IMR-90 (cell line): ENCODE measurements at regions not wholly inside any gene's neighbourhood (a gene's known extent, or its start where the extent isn't known, plus 50 kb on each side); places are given as distances from the start of the nearest gene placed in this dataset.

Source experiments
- ATAC-seq: fragments of 200-7000 bp; cut with Tn5 transposase; 2 replicates; pipeline ENCODE4 v1.9.1; 2020; ENCODE audit warnings: low read depth, mild to moderate bottlenecking, moderate library complexity
- BruUV-seq: library from RNA; stranded (reverse); fragments of 400-500 nt; replicated peaks from 2 replicates; lab custom pipeline; 2021; lab: Mats Ljungman, UMichigan
- CTCF ChIA-PET: fragments of 300-600 bp; formaldehyde crosslinking; extraction: SDS; loops from one replicate; lab custom pipeline; 2021; ENCODE audit warnings: antibody characterized with exemption; lab: Yijun Ruan, JAX
- POLR2A ChIA-PET: fragments of 300-600 bp; sonication (Branson Sonifier 250); formaldehyde crosslinking; loops from one replicate; lab custom pipeline; 2022; ENCODE audit warnings: antibody characterized with exemption; ENCODE audit not compliant: unreplicated experiment; lab: Charles Lee
- DNase-seq: peaks from one replicate; pipeline ENCODE4 v3.0.0; 2013
- H2AFZ ChIP-seq: replicated peaks from 2 replicates; pipeline ENCODE3; 2013; ENCODE audit warnings: low read length, mild to moderate bottlenecking; ENCODE audit not compliant: poor library complexity
- H2AK5ac ChIP-seq: 2 replicates; pipeline ENCODE4 v1.6.1; 2013; ENCODE audit warnings: low read depth, low read length, inconsistent platforms
- H2AK9ac ChIP-seq: replicated peaks from 2 replicates; pipeline ENCODE3; 2013; ENCODE audit warnings: mild to moderate bottlenecking, low read depth, low read length, moderate library complexity; ENCODE audit not compliant: poor library complexity
- H2BK120ac ChIP-seq: 2 replicates; pipeline ENCODE4 v1.6.1; 2013; ENCODE audit warnings: low read depth, low read length, inconsistent platforms
- H2BK15ac ChIP-seq: 3 replicates; pipeline ENCODE4 v1.6.1; 2013; ENCODE audit warnings: low read depth, low read length, inconsistent platforms
- H2BK20ac ChIP-seq: 2 replicates; pipeline ENCODE4 v1.6.1; 2013; ENCODE audit warnings: low read depth, mild to moderate bottlenecking, inconsistent platforms, low read length, moderate library complexity
- H2BK5ac ChIP-seq: 2 replicates; pipeline ENCODE4 v1.6.1; 2013; ENCODE audit warnings: mild to moderate bottlenecking, low read depth, low read length, inconsistent platforms; ENCODE audit not compliant: poor library complexity, severe bottlenecking
- H3K14ac ChIP-seq: replicated peaks from 2 replicates; pipeline ENCODE4 v1.6.1; 2013; ENCODE audit warnings: low read depth, low read length, inconsistent platforms
- H3K18ac ChIP-seq: 2 replicates; pipeline ENCODE4 v1.6.1; 2013; ENCODE audit warnings: low read depth, low read length, control low read depth
- H3K23ac ChIP-seq: 2 replicates; pipeline ENCODE4 v1.6.1; 2013; ENCODE audit warnings: low read depth, low read length, inconsistent platforms
- H3K27ac ChIP-seq: 2 replicates; pipeline ENCODE4 v1.5.1; 2013; ENCODE audit warnings: mild to moderate bottlenecking, control low read depth, low read length; ENCODE audit not compliant: insufficient read depth
- H3K27me3 ChIP-seq: 2 replicates; pipeline ENCODE4 v1.6.1; 2013; ENCODE audit warnings: low read length; ENCODE audit not compliant: control insufficient read depth, insufficient read depth
- H3K36me3 ChIP-seq: 2 replicates; pipeline ENCODE4 v1.6.1; 2013; ENCODE audit warnings: low read length, mixed read lengths; ENCODE audit not compliant: control insufficient read depth, insufficient read depth
- H3K4ac ChIP-seq: 2 replicates; pipeline ENCODE4 v1.6.1; 2013; ENCODE audit warnings: low read depth, low read length, inconsistent platforms
- H3K4me1 ChIP-seq: 2 replicates; pipeline ENCODE4 v1.6.1; 2013; ENCODE audit warnings: low read length, mixed read lengths; ENCODE audit not compliant: control insufficient read depth, insufficient read depth
- H3K4me2 ChIP-seq: 2 replicates; pipeline ENCODE4 v1.6.1; 2013; ENCODE audit warnings: low read depth, mild to moderate bottlenecking, control low read depth, low read length, moderate library complexity
- H3K4me3 ChIP-seq: 2 replicates; pipeline ENCODE4 v1.5.1; 2013; ENCODE audit warnings: low read depth, mild to moderate bottlenecking, control low read depth, low read length, moderate library complexity; ENCODE audit not compliant: insufficient read depth
- H3K56ac ChIP-seq: 2 replicates; pipeline ENCODE4 v1.6.1; 2013; ENCODE audit warnings: low read length, inconsistent platforms; ENCODE audit not compliant: insufficient read depth; ENCODE audit errors: extremely low read depth
- H3K79me1 ChIP-seq, 2 experiments: 2 replicates each; pipeline ENCODE4 v1.6.1; 2013; ENCODE audit warnings: low read length in 2 of 2, inconsistent platforms in 1 of 2, low read depth in 1 of 2
- H3K9ac ChIP-seq: 2 replicates; pipeline ENCODE4 v1.6.1; 2013; ENCODE audit warnings: low read depth, low read length, control low read depth
- H3K9me1 ChIP-seq: 2 replicates; pipeline ENCODE4 v1.6.1; 2013; ENCODE audit warnings: low read length, inconsistent platforms; ENCODE audit not compliant: insufficient read depth
- H3K9me3 ChIP-seq: 2 replicates; pipeline ENCODE4 v1.6.1; 2013; ENCODE audit warnings: low read length; ENCODE audit not compliant: control insufficient read depth, insufficient read depth
- H4K20me1 ChIP-seq: 2 replicates; pipeline ENCODE4 v1.6.1; 2013; ENCODE audit warnings: low read length, inconsistent platforms; ENCODE audit not compliant: insufficient read depth
- H4K5ac ChIP-seq: 2 replicates; pipeline ENCODE4 v1.6.1; 2013; ENCODE audit warnings: mild to moderate bottlenecking, low read depth, low read length, control low read depth
- H4K8ac ChIP-seq, 2 experiments: 2 replicates each; pipeline ENCODE4 v1.6.1; 2013; ENCODE audit warnings: low read depth in 2 of 2, low read length in 2 of 2, control low read depth in 1 of 2, inconsistent platforms in 1 of 2
- H4K91ac ChIP-seq: 2 replicates; pipeline ENCODE4 v1.6.1; 2013; ENCODE audit warnings: low read depth, low read length, inconsistent platforms; ENCODE audit not compliant: insufficient read depth
- FOS ChIP-seq: fragments of 150-350 bp; IDR thresholded peaks from 2 replicates; pipeline ENCODE4 v1.6.1; 2016; ENCODE audit warnings: low read depth, low read length
- RCOR1 ChIP-seq: IDR thresholded peaks from 2 replicates; pipeline ENCODE4 v1.6.1; 2012; ENCODE audit warnings: mild to moderate bottlenecking, low read length, improper control_type of control experiment; ENCODE audit not compliant: insufficient replicate concordance
- RFX5 ChIP-seq: IDR thresholded peaks from 2 replicates; pipeline ENCODE4 v1.8.0; 2012; ENCODE audit warnings: low read depth, mild to moderate bottlenecking, low read length, moderate library complexity
- WGBS, 2 experiments: methylation state at CpG; one replicate each; pipeline versions ENCODE4 v1.1.5 to v1.1.7; 2013; ENCODE audit warnings: missing lambda C conversion rate in 2 of 2; ENCODE audit not compliant: insufficient read length in 1 of 2; ENCODE audit errors: extremely low coverage in 2 of 2; 5-methylcytosine and 5-hydroxymethylcytosine counted together
- dilution Hi-C: fragments of 300-500 bp; cut with HindIII; formaldehyde crosslinking; loops from one replicate; pipeline ENCODE4 v1.14.3; 2018; ENCODE audit warnings: low sequenced_read_pairs; ENCODE audit not compliant: unreplicated experiment
- in situ Hi-C: fragments of 300-500 bp; cut with MboI; formaldehyde crosslinking; loops from 3 replicates; pipeline ENCODE4 v1.14.3; 2019; ENCODE audit warnings: low sequenced_read_pairs, inconsistent platforms, mixed read lengths
- intact Hi-C: fragments of 100-400 bp; cut with micrococcal nuclease; formaldehyde crosslinking; loops from 2 replicates; pipeline ENCODE4 v1.10.0; 2022

DNA sequence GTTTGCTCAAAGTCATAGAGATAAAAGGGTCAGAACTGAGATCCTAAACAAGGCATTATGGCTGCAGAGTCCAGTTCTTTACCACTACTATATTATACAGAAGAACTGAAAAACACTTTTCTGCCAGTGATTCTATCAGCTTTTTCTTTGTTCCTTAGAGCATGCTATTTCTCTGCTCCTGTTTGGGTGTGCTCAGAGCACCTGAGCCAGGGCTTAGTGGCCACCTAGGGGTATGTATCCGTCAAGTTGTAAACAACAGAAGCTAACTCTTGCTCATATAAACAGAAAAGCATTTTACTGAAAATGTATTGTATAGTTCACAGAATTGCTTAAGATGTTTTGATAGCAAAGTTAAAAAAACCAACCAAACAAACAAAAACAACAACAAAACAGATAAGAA, 470.8 kb downstream of the SLC16A7 start:
- H2AFZ ChIP-seq = no peak overlapping the region

More for the DNA sequence above, 470.8 kb downstream of the SLC16A7 start:
- Histone ChIP-seq H3K9me3 (no peaks in the 10 kb centered on the region), H4K91ac (no peak overlapping the region), H3K27me3 (no peaks in the 10 kb centered on the region), H2BK20ac (no peak overlapping the region), H3K4me3 (no peak overlapping the region), H3K23ac (no peak overlapping the region), H3K56ac (no peak overlapping the region), H3K14ac (no peak overlapping the region), H2BK5ac (no peak overlapping the region), H2BK120ac (no peak overlapping the region), H3K36me3 (no peaks in the 10 kb centered on the region), H2BK15ac (no peak overlapping the region), H3K18ac (no peak overlapping the region), H4K8ac (no peak overlapping the region), H2AK5ac (no peak overlapping the region), H4K5ac (no peak overlapping the region), H4K20me1 (no peaks in the 10 kb centered on the region), H2AK9ac (no peak overlapping the region), H3K9ac (no peak overlapping the region), H3K4ac (no peak overlapping the region), H3K79me1 (no peaks in the 10 kb centered on the region), H3K4me1 (no peaks in the 10 kb centered on the region), H3K9me1 (no peaks in the 10 kb centered on the region), H3K4me2 (no peak overlapping the region), H3K27ac (no peak overlapping the region)
- no CpG with 5 or more reads among the region's 1 CpG for WGBS, 2 experiments
- in situ Hi-C loops = no loop called here
- BruUV-seq = no TSS peak
- intact Hi-C loops = no loop called here
- dilution Hi-C loops = no loop called here
- CTCF ChIA-PET = interaction anchor here (0.6 to 1.0 kb wide), 2 partner anchors 10 to 160 kb away, joined by 3 to 4 read pairs; no protein-coding TSS in a partner anchor
- DNase-seq = no peak
- POLR2A ChIA-PET = no interaction called here
- ATAC-seq = no peak
- TF ChIP-seq FOS (no peak), RFX5 (no peak), RCOR1 (no peak)
